K562 (cell line): ENCODE measurements at regions not wholly inside any gene's neighbourhood (a gene's known extent, or its start where the extent isn't known, plus 50 kb on each side); places are given as distances from the start of the nearest gene placed in this dataset.
"Not testable (repeated sequence)": the region's sequence is repeated elsewhere in the genome, so short reads cannot be mapped to it uniquely, and the experiment has no call there.

Experiments
- ATAC-seq: fragments of 200-7000 bp; cut with Tn5 transposase; 3 replicates; pipeline ENCODE4 v1.9.1; 2020; ENCODE audit warnings: moderate library complexity
- BruUV-seq: library from RNA; stranded (reverse); fragments of 400-500 nt; replicated peaks from 2 replicates; lab custom pipeline; 2021; lab: Mats Ljungman, UMichigan
- CTCF ChIA-PET: fragments of 300-600 bp; formaldehyde crosslinking; extraction: SDS; loops from one replicate; lab custom pipeline; 2021; ENCODE audit warnings: low intra/inter-chr PET ratio; lab: Yijun Ruan, JAX
- POLR2A ChIA-PET: fragments of 300-600, 350-650 bp; sonication (Branson Sonifier 250); formaldehyde crosslinking; extraction: SDS; loops from one replicate; lab custom pipeline; 2021; ENCODE audit warnings: antibody characterized with exemption, inconsistent platforms; lab: Yijun Ruan, JAX
- DNase-seq, 4 experiments: peaks; one replicate each; pipeline versions ENCODE4 v3.0.0 to v3.0.0-alpha.2; 2011 to 2018; ENCODE audit warnings: low spot score in 3 of 4, mixed read lengths in 3 of 4; ENCODE audit errors: extremely low read depth in 1 of 4
- FAIRE-seq: peaks from 2 replicates; lab custom pipeline; 2011; peaks lifted over from hg19 to GRCh38; lab: Jason Lieb, UNC
- H2AFZ ChIP-seq: 2 replicates; pipeline ENCODE4 v1.6.0; 2011; ENCODE audit warnings: low read depth, low read length, control low read depth, inconsistent platforms
- H3K27ac ChIP-seq: fragments of 200-600 bp; 3 replicates; pipeline ENCODE4 v1.8.0; 2011; ENCODE audit warnings: low read depth, mild to moderate bottlenecking, control low read depth, inconsistent platforms, low read length, moderate library complexity, mixed read lengths; ENCODE audit errors: extremely low read depth
- H3K27me3 ChIP-seq, 2 experiments: fragments of 300-600 bp in 1 of 2; 2 replicates in 1 of 2; 3 replicates in 1 of 2; pipeline versions ENCODE4 v1.6.0 to v1.8.0; 2011; ENCODE audit warnings: inconsistent platforms in 2 of 2, low read length in 2 of 2, mild to moderate bottlenecking in 1 of 2, mixed read lengths in 1 of 2, moderate library complexity in 1 of 2; ENCODE audit not compliant: control insufficient read depth in 2 of 2, insufficient read depth in 2 of 2
- H3K36me3 ChIP-seq: fragments of 300-600 bp; 3 replicates; pipeline ENCODE4 v1.8.0; 2011; ENCODE audit warnings: mild to moderate bottlenecking, low read length, inconsistent platforms; ENCODE audit not compliant: control insufficient read depth, insufficient read depth
- H3K4me1 ChIP-seq, 2 experiments: fragments of 200-600 bp in 1 of 2; replicated peaks in 1 of 2; 2 replicates in 1 of 2; 3 replicates in 1 of 2; pipeline versions ENCODE4 v1.5.1 to v1.8.0; 2011; ENCODE audit warnings: inconsistent platforms in 2 of 2, low read length in 2 of 2, mild to moderate bottlenecking in 1 of 2, mixed read lengths in 1 of 2, moderate library complexity in 1 of 2; ENCODE audit not compliant: control insufficient read depth in 2 of 2, insufficient read depth in 2 of 2
- H3K4me2 ChIP-seq: 2 replicates; pipeline ENCODE4 v1.6.1; 2011; ENCODE audit warnings: low read length, control low read depth, inconsistent platforms, mixed read lengths; ENCODE audit not compliant: insufficient read depth
- H3K4me3 ChIP-seq: fragments of 200-600 bp; sonication (generic), shearing (Covaris generic); 2 replicates; pipeline ENCODE4 v1.5.1; 2016; ENCODE audit warnings: control low read depth, inconsistent platforms
- H3K79me2 ChIP-seq: fragments of 200-600 bp; 3 replicates; pipeline ENCODE4 v1.8.0; 2011; ENCODE audit warnings: low read length, inconsistent platforms; ENCODE audit not compliant: control insufficient read depth, insufficient read depth
- H3K9ac ChIP-seq, 2 experiments: 2 replicates each; pipeline versions ENCODE4 v1.6.0 to v1.6.1; 2011; ENCODE audit warnings: low read depth in 2 of 2, low read length in 2 of 2, control low read depth in 1 of 2, inconsistent platforms in 1 of 2, mild to moderate bottlenecking in 1 of 2, mixed read lengths in 1 of 2; ENCODE audit not compliant: insufficient read depth in 1 of 2
- H3K9me1 ChIP-seq: one replicate; pipeline ENCODE4 v1.6.0; 2011; ENCODE audit warnings: inconsistent platforms, mild to moderate bottlenecking, low read length, moderate library complexity; ENCODE audit not compliant: control insufficient read depth, insufficient read depth
- H3K9me3 ChIP-seq: replicated peaks from 2 replicates; pipeline ENCODE4 v1.5.1; 2011; ENCODE audit warnings: low read depth, low read length, inconsistent platforms; ENCODE audit not compliant: control insufficient read depth, insufficient read depth
- H4K20me1 ChIP-seq: replicated peaks from 2 replicates; pipeline ENCODE4 v1.6.1; 2011; ENCODE audit warnings: low read length, inconsistent platforms, mixed read lengths; ENCODE audit not compliant: control insufficient read depth, insufficient read depth
- WGBS: fragments of 100-300 bp; shearing (Covaris generic); methylation state at CpG from one replicate; pipeline ENCODE4 v1.1.6; 2016; ENCODE audit warnings: low coverage, mixed read lengths; ENCODE audit not compliant: insufficient coverage; ENCODE audit errors: missing lambda C conversion rate; 5-methylcytosine and 5-hydroxymethylcytosine counted together
- in situ Hi-C: fragments of 300-500 bp; cut with MboI; formaldehyde crosslinking; loops from 4 replicates; pipeline ENCODE4 v1.15.0; 2018; ENCODE audit warnings: inconsistent platforms, mixed read lengths
- intact Hi-C: fragments of 100-400 bp; cut with micrococcal nuclease; formaldehyde crosslinking; loops from 2 replicates; pipeline ENCODE4 v1.14.2; 2022

DNA sequence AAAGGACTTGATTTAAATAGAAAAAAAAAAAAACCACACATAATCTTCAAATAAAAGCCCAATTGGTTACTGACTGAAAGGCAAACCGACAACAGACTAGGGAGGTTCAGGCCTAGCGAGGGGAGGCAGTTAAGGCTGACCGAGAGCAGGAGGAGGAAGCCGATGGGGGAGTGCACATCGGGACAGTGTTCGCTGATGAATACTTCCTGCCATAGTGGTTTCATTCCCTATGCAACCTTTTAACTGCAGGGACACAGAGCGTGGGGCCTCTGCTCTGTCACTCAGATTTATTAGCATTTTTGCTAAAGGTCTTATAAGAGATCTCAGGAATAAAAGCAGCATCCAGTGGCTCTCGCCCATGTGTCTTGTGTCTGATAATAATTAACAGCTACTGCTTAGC, 343.2 kb upstream of the CHRNA7 start:
- FAIRE-seq, H3K9me1 ChIP-seq, H3K4me2 ChIP-seq, H2AFZ ChIP-seq, H3K9ac ChIP-seq, H3K79me2 ChIP-seq, H3K4me3 ChIP-seq, CTCF ChIA-PET, H3K27me3 ChIP-seq, H3K27ac ChIP-seq, H3K4me1 ChIP-seq, POLR2A ChIA-PET, H3K9me3 ChIP-seq, H4K20me1 ChIP-seq, BruUV-seq, ATAC-seq, DNase-seq, H3K36me3 ChIP-seq, intact Hi-C loops: not testable (repeated sequence)
- 12% methylated on average over 4 of the region's 8 CpGs for WGBS
- in situ Hi-C loops, result loop anchor here (5.0 kb wide), 1 partner anchor 970 kb away; no protein-coding TSS in a partner anchor

GRCh38 chr15:31696509-31696908, 333.8 kb upstream of the CHRNA7 start:
- in situ Hi-C loops, H3K27me3 ChIP-seq, H3K27ac ChIP-seq, H3K9ac ChIP-seq, DNase-seq, FAIRE-seq, BruUV-seq, H3K4me1 ChIP-seq, H3K4me3 ChIP-seq, H3K9me3 ChIP-seq, POLR2A ChIA-PET, ATAC-seq, H3K4me2 ChIP-seq, H4K20me1 ChIP-seq, H3K9me1 ChIP-seq, CTCF ChIA-PET, H3K36me3 ChIP-seq, H2AFZ ChIP-seq, H3K79me2 ChIP-seq, intact Hi-C loops: not testable (repeated sequence)
- no CpG with 5 or more reads among the region's 5 CpGs for WGBS

- TSS peak; percentile 57 for BruUV-seq
- H3K27ac ChIP-seq, FAIRE-seq, ATAC-seq, intact Hi-C loops, H4K20me1 ChIP-seq, in situ Hi-C loops, DNase-seq, POLR2A ChIA-PET, H3K9me3 ChIP-seq, H3K4me2 ChIP-seq, H3K4me1 ChIP-seq, H2AFZ ChIP-seq, H3K9ac ChIP-seq, H3K79me2 ChIP-seq, CTCF ChIA-PET, H3K9me1 ChIP-seq, H3K36me3 ChIP-seq, H3K27me3 ChIP-seq, H3K4me3 ChIP-seq: not testable (repeated sequence)
- WGBS, result no CpG with 5 or more reads among the region's 7 CpGs
These were observed 325.1 kb upstream of the CHRNA7 start for GRCh38 chr15:31705076-31705678.
